HG03108 (cell line): ENCODE measurements at regions not wholly inside any gene's neighbourhood (a gene's known extent, or its start where the extent isn't known, plus 50 kb on each side); places are given as distances from the start of the nearest gene placed in this dataset.

ENCODE experiments used
- ATAC-seq: cut with Tn5 transposase; IDR thresholded peaks from one replicate; pipeline ENCODE4 v1.9.1; 2021; ENCODE audit warnings: moderate library complexity; ENCODE audit not compliant: unreplicated experiment

DNA sequence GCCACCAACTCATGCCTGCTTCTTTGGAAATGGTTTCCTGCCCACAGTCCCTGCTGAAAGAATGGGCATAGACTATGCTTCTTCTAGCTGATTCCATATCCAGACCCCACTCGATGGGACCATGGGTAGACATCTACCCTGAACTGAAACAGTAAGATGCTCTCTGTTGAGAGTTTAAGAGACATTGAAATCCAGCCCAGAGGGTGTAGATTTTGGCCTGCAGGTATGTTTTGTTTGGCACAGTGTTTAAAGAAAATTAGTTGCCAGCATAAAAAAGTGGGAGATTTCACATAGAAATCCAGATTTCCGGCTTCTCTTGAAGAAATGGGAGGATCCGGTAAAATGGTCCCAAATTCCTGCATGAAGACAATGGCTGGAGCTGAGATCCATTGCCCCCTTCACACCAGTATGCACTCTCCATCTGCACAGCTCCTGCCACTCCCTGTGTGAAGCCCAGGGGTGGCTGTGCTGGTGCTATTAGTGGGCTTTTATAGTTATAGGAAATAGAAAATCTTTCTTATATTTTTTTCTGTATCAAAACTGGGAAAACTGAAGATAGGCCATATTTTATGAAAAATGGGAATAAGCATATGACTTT, 218.1 kb downstream of the PTEN start:
- ATAC-seq = no peak

DNA sequence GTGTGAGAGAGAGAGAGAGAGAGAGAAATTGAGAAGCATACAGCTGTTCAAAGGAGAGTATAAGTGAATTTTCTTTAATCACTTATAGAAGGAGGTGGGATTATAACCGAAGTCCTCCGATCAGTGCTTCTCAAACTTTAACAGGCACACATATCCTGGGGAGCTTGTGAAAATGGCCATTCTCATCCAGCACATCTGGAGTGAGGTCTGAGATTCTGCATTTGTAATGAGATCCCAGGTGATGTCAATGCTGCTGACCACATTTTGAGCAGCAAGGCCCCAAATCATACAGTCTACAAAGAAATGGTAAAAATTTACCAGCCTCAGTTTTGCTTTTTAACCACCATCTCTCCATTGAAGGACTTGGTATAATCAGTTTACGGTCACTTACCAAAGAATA, 219.0 kb downstream of the PTEN start:
- ATAC-seq = peak; percentile 23

DNA sequence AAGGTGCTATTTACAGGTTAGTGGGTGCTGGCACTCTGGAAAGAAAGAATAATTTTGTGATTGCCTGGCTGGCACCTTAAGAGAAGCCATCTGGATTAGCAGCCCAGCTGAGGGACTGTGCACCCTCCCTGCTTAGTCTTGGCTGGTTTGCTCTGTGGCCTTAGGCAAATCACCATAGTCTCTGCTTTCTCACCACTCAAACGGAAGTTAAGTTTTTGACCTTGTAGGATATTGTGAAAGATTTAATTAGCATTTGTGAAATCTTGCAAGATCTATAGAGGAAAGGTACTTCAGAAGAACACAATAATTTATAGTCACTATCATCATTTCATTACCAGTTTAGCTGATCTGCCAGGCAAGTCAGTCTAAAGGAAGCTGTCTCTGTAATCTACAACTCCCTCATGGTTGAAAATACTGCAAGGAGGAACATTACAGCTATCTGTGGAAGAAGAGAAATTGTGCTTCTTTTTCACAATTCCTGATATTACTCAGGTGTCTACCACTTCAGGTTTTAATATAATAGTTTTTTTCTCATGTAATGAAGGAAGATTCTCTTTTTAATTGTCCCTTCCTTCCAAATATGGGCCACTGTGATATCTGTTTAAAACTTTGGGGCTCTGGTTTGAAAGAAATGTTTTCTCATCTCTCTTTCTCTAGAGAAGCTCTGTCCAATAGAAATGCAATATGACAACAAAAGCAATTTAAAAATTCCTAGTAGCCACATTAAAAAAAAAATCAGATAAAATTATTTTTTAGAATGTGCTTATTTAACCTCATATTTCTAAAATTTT, 219.6 kb downstream of the PTEN start:
- ATAC-seq = peak; percentile 79

DNA sequence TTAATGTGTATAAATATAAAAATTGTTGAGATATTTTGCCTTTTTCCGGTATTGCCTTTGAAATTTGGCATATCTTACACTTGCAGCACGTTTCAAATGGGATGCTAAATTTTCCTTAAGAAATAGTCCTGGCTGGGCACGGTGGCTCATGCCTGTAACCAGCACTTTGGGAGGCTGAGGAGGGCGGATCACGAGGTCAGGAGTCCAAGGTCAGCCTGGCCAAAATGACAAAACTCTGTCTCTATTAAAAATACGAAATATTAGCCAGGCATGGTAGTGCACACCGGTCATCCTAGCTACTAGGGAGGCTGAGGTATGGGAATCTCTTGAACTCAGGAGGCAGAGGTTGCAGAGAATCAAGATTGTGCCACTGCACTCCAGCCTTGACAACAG, 220.2 kb downstream of the PTEN start:
- ATAC-seq = no peak

DNA sequence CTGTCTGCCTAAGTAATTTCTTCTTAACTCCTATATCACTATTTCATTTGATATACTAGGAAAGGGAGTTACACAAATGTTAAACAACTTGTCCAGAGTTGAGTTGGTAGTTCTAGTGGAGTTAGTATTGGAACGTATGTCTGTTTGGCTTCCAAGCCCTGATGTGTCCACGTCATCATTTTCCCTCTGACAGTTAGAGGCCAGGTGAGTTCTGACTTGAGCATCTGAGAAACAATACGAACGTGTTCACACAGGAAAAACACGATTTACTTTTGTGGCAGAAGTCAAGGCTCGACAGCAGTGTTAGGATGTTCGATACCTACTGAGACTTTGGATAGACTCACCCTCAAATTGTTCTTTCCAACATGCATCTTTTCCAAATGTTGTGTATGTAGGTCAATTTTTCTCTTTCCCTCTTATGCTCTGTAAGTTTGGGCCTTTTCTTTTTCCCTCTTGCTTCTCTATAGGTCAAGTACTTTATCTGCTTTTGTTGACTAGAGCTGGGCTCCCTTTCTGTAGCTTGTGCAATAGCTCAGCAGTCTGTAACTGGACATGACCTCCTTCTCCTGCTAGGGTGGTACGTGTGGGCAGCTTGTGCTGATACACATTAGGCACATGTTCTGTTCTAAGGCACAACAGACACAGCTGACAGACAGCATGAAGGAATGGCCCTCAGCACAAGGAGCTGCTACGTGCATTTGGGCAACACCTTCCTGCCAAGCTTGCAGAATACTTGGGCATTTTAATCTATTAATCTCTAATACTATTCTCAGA, 222.9 kb downstream of the PTEN start:
- ATAC-seq = no peak

DNA sequence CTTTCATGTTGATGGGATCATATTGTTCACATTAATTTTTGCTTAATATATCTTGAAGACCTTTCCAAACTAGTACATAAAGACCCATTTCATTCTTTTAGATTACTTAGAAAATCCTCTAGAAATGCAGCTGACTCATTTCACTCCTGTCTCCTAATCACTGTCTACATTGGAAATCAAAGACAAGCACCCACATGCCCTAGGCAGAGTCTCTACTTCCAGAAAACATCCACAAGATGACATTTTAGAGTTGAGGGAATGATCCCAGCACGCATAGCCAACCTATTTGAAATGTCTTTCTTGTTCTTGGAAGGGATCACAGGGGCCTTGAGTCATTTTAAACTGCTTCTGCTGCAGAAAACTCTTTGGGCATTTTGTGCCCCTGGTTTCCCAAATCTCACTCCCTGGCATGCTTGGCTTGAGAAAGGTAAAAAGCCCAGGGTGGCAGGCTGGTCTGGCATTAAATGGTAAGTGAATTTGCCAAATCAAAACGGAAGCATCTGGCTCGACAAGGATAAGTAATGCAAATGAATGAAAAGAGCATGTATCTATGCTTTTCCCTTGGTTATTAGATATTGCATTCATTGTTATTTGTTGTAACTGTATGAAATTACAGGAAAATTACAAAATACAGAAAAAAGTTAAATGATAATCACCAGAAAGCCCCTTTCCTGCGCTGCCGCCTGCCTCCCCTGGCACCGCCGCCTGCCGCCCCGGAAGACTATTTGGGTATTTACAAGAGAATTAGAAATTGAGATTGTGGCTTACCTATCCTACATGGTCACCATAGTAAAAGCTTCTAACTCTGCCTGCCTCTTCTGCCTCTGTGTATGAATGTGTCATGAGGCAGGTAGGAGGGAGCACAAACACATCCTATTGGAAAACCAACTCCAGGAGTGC, 225.3 kb downstream of the PTEN start:
- ATAC-seq = no peak

DNA sequence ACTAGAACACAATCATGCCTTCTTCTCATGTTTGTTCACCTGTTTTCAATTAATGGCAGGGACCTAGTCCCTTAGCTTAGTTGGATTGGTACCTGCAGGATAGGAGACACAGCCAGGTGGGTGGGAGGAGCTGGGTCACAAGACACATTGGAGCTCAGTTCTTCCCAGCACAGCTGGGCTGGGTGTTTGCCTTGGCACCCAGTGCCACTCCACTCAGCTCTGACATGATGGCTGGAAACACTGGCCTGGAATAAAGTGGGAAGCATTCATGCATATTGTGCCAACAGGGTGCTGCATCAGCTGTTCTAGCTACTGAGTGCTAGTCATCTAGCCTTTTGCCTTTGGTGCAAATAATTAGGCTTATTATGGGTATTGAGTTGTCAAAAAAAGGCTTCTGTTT, 226.1 kb downstream of the PTEN start:
- no peak for ATAC-seq

DNA sequence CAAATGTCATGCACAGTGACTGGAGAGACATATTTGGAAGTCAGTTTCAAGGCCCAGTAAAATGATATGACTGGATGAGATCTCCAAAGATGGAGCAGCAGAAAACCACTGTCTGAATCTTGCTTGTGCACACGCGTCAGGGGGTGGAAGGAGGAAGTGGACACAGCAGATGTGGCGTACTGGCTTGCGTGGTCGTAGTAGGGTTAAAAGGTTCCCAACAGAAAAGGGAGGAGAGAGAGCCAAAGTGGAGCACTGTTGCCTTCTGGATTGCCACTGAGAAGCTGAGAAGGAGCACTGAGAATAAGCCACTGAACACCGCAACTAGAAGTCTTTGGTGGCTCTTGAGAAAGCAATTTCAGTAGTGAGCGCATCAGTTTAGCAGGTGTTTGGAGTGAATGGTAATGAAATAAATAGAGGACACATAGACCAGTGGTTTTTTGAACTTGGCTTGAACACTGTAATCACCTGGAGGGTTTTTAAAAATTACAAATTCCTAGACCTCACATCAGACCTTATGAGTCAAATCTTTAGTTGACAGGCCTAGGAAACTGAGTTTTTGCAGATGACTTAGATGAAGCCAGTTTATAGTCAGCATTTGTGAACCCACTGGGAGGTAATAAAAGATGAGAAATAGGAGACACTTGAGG, 227.3 kb downstream of the PTEN start:
- ATAC-seq = no peak

DNA sequence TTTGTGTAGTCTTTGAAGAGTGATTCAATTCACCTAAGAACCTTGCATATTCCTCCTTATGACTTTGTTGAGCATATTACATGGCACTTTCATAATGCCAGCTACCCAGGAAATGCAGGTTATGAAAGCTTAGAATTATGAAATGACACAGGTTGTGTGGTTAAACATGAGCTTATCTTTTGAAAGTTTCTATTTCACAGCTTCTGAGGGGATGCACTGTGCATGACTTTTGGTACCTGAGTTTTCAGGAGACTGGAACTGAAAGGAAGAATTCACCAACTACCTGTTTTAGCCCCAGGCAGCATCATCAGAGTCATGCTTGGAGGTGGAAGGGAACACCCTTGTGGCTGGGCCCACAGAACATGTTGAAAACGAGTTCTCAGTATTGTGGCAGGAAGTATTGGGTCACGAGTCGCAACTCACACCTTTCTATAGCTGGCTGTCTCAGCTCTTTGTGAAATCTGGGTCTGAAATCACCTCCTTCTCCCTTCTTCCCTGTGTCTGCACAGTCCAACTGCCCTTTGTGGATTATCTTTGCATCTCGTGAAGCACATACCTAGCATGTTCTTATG, 228.2 kb downstream of the PTEN start:
- ATAC-seq = peak; percentile 85

DNA sequence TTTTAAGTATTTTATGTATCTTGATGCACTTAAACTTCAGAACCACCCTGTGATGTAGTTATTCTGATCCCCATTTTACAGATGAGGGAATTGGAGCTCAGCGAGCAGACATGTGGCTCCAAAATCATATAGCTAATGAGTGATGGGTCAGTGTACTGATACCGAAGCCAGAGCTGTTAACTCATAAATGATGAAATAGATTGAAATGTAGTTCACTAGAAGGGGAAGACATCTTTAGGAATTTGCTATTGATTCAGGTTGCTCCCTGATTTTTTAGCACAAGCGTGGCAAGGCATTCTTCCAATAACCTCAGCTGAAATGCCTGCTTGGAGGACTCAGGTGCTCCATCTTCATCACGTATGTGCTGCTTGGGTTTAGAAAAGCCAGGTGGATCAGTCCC, 228.8 kb downstream of the PTEN start:
- ATAC-seq = no peak

DNA sequence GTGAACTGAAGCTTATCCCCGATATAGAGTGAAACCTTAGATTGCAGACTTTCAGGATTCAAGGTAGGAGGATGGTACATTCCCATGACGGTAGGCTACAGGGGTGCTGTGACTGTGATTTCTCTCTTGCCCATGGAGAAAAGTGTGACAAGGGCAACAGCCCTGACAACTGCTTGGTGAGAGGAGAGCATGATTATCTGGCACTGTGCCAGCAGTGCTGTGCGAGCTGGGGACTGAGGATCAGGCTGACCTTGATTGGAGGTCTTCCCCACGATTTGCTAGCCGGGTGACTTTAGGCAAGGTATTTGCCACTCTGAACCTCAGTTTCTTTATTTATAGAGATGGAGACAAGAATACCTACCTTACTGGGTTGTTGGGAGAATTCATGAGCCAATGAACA, 229.5 kb downstream of the PTEN start:
- no peak for ATAC-seq

DNA sequence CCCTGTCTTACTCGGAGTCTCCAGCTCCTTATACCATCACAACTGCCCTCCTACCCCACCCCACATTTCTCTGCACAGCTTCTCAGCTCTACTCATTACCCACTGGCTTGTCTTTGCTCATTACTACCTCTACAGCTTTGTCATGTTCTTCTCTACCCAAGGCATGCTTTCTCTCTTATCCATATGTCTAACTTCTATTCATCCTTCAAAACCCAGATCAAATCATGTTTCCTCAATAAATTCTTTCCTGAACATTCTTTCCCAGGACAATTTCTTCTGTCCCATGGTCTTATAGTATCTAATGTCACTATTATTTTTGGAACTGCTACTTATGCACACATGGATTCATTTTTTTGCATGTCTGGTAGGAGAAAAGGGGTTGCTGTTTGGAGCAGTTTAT, 231.4 kb downstream of the PTEN start:
- no peak for ATAC-seq

DNA sequence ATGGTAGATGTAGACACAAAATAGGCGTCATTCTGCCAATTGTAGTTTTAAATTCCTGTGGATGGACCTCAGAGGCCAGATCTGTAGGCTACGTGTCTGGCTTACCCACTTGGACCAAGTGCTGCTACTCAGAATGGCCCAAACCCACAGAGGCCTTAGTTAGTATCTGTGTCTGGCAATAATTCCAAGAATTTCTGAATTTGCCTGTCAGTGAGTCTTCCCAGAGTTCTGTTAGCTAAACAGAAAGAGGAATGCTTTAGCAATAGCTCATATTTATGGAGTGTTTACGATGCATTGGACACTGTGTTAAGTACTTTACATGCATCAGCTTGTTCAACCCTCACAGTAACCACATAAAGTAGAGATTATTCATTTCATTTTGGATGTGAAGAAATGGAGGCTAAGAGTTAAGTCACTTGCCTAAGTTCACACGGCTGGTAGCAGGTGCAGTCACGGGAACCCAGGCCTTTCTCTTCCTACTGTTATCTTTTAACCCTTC, 231.8 kb downstream of the PTEN start:
- ATAC-seq = no peak

DNA sequence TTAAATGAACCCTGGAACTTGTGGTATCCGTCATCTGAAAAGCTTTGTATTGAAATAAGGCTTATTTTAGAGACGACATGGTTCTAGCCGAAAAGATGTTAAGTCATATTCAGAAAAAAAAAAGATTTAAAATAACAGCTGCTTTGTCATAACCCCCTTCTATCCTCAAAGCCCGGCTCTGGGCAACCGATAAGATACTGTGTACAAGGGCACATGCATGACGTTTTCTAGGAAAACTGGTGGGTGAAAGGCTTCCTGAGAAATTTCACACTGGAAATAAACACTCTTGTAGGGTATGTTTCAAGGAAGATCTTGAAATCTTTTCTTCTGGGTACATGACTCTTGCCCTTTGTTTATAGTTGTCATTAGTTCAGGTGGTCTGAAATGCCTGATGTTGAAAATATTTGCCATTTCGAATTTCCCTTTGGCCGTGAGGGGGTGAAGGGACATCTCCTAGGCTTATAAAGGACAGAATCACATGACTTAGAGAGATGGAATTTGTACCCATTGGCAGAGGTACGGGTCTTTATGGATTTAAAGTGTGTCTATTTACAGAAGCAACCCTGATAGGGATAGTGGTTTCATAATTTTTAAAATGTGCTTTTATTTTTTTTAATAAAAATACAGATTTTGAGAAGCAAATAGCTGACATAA, 232.5 kb downstream of the PTEN start:
- no peak for ATAC-seq

DNA sequence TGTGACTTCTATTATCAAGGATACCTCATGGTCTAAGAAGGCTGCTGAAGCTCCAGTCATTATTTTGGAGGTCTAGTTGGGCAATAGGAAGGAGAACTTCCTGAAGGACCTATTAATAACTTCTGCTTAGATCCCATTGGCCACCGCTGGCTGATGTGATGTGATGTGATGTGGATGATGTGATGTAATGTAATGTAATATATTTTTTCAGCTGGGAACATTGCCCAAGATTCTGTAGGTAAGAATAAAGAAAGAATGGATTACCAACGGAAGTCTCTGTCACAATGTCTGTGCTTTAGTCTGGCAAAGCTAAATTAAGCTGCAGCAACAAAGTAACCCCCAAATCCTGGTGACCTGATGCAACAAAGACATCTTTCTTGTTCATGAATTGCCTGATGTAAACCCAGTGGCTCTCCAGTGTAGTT, 233.7 kb downstream of the PTEN start:
- no peak for ATAC-seq

DNA sequence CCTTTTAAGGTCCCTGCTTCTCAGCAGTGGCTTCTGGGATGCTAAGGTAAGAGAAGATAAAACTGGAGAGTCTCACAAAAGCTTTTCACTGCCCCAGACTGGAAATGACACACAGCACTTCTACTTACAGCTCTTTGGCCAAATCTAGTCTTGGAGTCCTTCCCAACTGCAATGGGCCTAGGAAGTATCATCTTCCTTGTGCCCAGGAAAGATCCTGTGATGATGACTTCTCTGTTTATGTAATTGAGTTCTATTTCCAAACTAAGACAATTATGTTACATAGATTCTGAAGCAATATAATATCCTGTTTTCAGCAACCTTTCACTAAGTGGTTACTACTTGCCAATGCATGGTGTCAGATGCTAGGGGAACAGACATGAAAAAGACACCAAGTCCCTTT, 234.1 kb downstream of the PTEN start:
- no peak for ATAC-seq

DNA sequence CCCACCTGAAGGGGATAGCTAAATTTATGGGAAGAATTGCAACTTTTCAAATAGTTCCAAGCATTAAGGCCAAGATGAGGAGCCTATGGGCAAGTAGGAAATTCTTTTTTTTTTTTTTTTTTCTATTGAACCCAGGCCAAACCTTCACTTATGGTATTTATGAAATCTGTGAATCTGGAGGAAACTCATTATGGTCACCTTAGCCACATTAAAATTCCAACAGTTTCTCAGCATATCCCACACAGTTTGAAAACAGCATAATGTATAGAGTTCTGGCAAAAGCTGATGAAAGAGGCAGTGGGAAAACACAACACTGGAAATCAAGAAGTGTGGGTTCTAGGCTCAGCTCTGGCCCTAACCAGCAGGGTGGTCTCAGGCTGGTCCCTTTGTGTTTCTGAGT, 236.9 kb downstream of the PTEN start:
- ATAC-seq = no peak

DNA sequence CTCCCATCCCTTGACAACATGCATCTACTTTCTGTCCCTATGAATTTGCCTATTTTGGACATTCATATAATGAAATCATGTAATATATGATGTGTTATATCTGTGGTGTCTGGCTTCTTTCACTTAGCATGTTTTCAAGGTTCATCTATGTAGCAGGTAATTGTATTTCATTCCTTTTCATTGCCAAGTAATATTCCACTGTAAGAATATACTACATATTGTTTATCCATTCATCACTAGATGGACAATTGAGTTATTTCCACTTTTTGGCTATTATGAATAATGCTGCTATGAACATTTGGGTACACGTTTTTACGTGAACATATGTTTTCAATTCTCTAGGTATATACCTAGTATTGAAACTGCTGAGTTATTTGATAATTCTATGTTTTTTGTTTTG, 238.2 kb downstream of the PTEN start:
- no peak for ATAC-seq

DNA sequence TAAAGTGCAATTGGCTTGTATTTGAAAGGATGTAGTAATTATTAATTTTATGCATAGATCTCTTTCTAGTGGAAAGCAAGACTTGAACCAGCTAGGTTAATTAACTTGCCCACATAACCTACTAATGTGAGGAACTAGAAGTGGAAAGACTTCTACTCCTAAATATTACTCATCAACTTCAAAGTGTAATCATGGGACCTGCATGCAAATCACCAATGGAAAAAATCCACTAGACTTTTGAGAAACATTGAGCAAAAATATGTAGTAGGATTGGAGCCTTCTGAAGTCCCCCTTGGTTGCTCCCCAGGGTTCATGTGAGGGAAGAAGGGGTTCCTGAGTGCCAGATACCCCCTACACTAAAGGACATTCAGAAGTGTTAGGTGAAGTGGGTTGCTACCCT, 240.2 kb downstream of the PTEN start:
- ATAC-seq = no peak

DNA sequence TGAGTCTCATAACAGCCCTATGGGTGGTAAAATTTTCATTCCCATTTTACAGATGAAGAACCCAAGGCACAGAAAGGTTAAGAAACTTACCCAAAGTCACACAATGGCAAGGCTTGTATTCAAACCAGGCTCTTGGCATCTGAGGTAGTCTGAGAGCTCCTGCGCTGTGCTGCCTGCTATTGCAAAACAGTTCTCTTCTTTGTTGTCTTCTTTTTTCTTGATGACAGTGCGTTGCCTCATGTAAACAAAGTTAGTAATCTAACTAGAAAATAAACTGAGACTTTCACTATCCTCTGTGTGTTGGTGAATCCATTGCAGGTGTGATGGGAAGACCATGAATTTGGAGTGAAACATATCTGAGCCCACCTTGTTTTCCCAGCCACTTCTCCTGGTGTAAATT, 240.8 kb downstream of the PTEN start:
- ATAC-seq = no peak
